ENCODE measurements at regions not wholly inside any gene's neighbourhood (a gene's known extent, or its start where the extent isn't known, plus 50 kb on each side); places are given as distances from the start of the nearest gene placed in this dataset.

GRCh38 chr16:81174644-81175324 is 63.7 kb upstream of the BCO1 start:
- Histone ChIP-seq H3K36me3 (no peaks in the 10 kb centered on the region), H3K4me1 (peaks cover 0 to 6% (median under 1%) of the 10 kb centered on the region in 4 donors), H3K27me3 (no peaks in the 10 kb centered on the region), H3K9me3 (no peaks in the 10 kb centered on the region), H3K4me3 (no peak overlapping the region), H3K27ac (no peak overlapping the region)
- TF ChIP-seq, protein P1, sequence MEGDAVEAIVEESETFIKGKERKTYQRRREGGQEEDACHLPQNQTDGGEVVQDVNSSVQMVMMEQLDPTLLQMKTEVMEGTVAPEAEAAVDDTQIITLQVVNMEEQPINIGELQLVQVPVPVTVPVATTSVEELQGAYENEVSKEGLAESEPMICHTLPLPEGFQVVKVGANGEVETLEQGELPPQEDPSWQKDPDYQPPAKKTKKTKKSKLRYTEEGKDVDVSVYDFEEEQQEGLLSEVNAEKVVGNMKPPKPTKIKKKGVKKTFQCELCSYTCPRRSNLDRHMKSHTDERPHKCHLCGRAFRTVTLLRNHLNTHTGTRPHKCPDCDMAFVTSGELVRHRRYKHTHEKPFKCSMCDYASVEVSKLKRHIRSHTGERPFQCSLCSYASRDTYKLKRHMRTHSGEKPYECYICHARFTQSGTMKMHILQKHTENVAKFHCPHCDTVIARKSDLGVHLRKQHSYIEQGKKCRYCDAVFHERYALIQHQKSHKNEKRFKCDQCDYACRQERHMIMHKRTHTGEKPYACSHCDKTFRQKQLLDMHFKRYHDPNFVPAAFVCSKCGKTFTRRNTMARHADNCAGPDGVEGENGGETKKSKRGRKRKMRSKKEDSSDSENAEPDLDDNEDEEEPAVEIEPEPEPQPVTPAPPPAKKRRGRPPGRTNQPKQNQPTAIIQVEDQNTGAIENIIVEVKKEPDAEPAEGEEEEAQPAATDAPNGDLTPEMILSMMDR (IDR thresholded peaks at IDR 0.05), result no peak
- intact Hi-C loops (cut with DNase I; ENCODE audit: low total_unique reads), result loop anchor here (5.0 kb wide), 1 partner anchor 77 kb away; the partner anchor contains the start of gene GCSH
- no peak for DNase-seq

GRCh38 chr16:81172769-81173658 is 65.5 kb upstream of the BCO1 start:
- Histone ChIP-seq H3K27ac (no peak overlapping the region), H3K27me3 (no peaks in the 10 kb centered on the region), H3K4me3 (no peak overlapping the region), H3K9me3 (no peaks in the 10 kb centered on the region), H3K36me3 (no peaks in the 10 kb centered on the region), H3K4me1 (peaks cover 0 to 1% (median under 1%) of the 10 kb centered on the region in 4 donors)
- TF ChIP-seq, protein P1 (IDR thresholded peaks at IDR 0.05), result no peak
- no peak for DNase-seq
- intact Hi-C loops (cut with DNase I; ENCODE audit: low total_unique reads), result no loop called here

- Histone ChIP-seq H3K4me3 (no peak overlapping the region), H3K36me3 (no peaks in the 10 kb centered on the region), H3K9me3 (no peaks in the 10 kb centered on the region), H3K4me1 (peaks cover 0 to 12% (median 4%) of the 10 kb centered on the region in 4 donors), H3K27me3 (no peaks in the 10 kb centered on the region), H3K27ac (no peak overlapping the region)
- intact Hi-C loops (cut with DNase I; ENCODE audit: low total_unique reads), result loop anchor here (2.0 kb wide), 1 partner anchor 14 kb away; no protein-coding TSS in a partner anchor
- no peak for DNase-seq
- TF ChIP-seq, protein P1 (IDR thresholded peaks at IDR 0.05), result no peak
These were observed 67.7 kb upstream of the BCO1 start for GRCh38 chr16:81170824-81171223.

DNA sequence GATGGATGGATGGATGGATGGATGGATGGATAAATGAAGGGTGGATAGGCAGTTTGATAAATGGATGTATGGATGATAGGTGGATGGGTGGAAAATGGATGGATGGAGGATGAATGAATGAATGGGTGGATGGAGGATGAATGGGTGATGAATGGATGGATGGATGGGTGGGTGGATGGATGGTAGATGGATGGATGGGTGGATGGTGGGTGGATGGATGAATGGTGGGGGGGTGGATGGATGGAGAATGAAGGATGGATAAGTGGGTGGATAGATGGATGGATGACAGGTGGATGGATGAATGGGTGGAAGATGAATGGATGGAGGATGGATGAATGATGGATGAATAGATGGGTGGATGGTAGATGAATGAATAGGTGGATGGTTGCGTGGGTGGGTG is 70.1 kb upstream of the BCO1 start:
- no peak for DNase-seq
- Histone ChIP-seq H3K9me3 (no peaks in the 10 kb centered on the region), H3K36me3 (no peaks in the 10 kb centered on the region), H3K4me3 (no peak overlapping the region), H3K27me3 (no peaks in the 10 kb centered on the region), H3K27ac (peak overlapping the region in 1 of 2 donors; percentile 54), H3K4me1 (peaks cover 0 to 12% (median 4%) of the 10 kb centered on the region in 4 donors)
- TF ChIP-seq, protein P1 (IDR thresholded peaks at IDR 0.05), result no peak
- intact Hi-C loops (cut with DNase I; ENCODE audit: low total_unique reads), result no loop called here

DNA sequence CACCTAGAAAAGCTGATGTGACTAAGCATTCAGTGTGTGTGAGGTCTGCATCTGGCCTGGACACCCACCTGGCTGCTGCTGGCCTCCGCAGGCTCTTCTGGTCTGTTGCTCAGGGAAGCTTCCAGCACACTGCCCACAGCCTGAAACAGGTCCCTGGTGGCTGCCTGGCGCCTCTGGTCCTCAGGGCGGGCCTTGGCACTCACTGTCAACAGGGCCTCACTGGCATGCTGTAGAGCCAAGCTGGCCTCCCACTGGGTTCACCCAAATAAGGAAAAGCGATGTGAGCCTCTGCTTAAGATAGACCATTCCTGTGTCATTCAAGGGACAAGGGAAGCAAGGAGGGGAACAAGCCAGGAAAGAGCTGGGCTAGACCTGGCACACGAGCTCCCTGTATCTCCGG is 70.6 kb upstream of the BCO1 start:
- TF ChIP-seq, protein P1 (IDR thresholded peaks at IDR 0.05), result no peak
- Histone ChIP-seq H3K9me3 (no peaks in the 10 kb centered on the region), H3K4me3 (no peak overlapping the region), H3K4me1 (peaks cover 0 to 12% (median 4%) of the 10 kb centered on the region in 4 donors), H3K36me3 (no peaks in the 10 kb centered on the region), H3K27ac (peak overlapping the region in 1 of 2 donors; percentile 54), H3K27me3 (no peaks in the 10 kb centered on the region)
- intact Hi-C loops (cut with DNase I; ENCODE audit: low total_unique reads), result no loop called here
- peak; percentile 29 to 89 for DNase-seq
